ENCODE measurements at regions not wholly inside any gene's neighbourhood (a gene's known extent, or its start where the extent isn't known, plus 50 kb on each side); places are given as distances from the start of the nearest gene placed in this dataset.

DNA sequence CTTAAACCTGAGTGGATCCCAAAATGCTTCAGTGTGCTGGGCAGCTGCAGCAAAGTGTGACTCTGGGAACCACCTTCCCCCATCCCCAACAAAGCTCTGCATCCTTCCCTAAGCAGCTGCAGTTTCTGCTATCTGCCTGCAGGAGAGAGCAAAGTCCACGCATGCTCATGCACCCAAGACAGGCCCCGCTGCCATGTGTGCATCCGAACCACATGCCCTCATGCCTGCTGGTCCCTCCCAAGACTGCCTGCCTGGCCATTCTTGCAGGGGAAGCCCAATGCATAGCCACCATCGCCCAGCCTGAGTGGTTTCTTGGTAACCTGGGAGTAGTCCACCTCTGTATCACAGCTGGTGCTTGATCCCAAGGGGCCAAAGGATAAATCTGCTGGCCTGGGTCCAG, 94.3 kb upstream of the OLIG3 start:
- Mint-ChIP-seq H3K4me1 (ENCODE audit: unreplicated experiment) (no peaks in the 10 kb centered on the region), H3K4me3 (ENCODE audit: unreplicated experiment) (no peak overlapping the region), H3K36me3 (ENCODE audit: unreplicated experiment) (peaks cover 3% of the 10 kb centered on the region), H3K27me3 (ENCODE audit: unreplicated experiment) (peaks cover 16% of the 10 kb centered on the region), H3K27ac (ENCODE audit: unreplicated experiment) (no peak overlapping the region), H3K9me3 (ENCODE audit: unreplicated experiment) (peaks cover 22% of the 10 kb centered on the region)
- TF ChIP-seq, protein P1, sequence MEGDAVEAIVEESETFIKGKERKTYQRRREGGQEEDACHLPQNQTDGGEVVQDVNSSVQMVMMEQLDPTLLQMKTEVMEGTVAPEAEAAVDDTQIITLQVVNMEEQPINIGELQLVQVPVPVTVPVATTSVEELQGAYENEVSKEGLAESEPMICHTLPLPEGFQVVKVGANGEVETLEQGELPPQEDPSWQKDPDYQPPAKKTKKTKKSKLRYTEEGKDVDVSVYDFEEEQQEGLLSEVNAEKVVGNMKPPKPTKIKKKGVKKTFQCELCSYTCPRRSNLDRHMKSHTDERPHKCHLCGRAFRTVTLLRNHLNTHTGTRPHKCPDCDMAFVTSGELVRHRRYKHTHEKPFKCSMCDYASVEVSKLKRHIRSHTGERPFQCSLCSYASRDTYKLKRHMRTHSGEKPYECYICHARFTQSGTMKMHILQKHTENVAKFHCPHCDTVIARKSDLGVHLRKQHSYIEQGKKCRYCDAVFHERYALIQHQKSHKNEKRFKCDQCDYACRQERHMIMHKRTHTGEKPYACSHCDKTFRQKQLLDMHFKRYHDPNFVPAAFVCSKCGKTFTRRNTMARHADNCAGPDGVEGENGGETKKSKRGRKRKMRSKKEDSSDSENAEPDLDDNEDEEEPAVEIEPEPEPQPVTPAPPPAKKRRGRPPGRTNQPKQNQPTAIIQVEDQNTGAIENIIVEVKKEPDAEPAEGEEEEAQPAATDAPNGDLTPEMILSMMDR (IDR thresholded peaks at IDR 0.05): no peak
- DNase-seq (ENCODE audit: extremely low spot score, unreplicated experiment): no peak

DNA sequence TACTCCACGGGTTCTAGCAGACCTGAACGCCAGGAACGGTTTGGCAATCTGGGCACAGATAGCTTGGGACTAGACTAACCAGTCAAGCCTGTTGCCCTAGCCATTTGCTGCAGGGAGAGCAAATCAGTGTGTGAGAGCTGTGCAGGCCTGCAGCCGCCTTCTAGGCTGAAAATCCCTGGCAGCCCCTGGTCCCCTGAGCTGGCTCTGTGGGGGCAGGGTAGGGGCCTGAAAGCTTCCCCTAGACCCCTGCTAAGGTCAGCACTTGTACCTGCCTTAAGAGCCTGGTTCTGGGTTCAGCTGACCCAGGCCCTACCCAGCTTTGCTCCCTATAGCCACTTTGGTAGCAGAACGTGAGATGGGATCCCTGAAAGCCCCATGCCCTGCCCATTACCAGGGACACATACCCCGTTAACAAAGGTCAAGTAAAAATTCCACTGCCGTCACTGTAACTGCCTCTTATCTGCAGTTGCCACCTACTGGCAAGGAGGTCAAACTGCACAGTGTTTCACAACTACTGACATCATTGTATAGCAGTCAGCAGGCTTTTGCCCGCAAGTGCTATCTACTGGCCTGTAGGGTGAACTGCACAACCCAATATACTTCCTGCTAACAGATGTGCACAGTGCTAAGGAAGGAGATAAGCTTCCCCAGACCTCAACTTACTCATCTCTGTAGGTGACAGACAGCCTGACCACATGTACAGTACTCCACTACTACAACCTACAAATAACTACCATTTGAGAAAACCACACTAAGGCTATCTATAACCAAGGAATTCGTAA, 95.1 kb upstream of the OLIG3 start:
- peaks cover 3% of the 10 kb centered on the region for H3K36me3 Mint-ChIP-seq (ENCODE audit: unreplicated experiment)
- peaks cover 22% of the 10 kb centered on the region for H3K9me3 Mint-ChIP-seq (ENCODE audit: unreplicated experiment)
- H3K4me3 Mint-ChIP-seq (ENCODE audit: unreplicated experiment): no peak overlapping the region
- no peak overlapping the region for H3K27ac Mint-ChIP-seq (ENCODE audit: unreplicated experiment)
- no peaks in the 10 kb centered on the region for H3K4me1 Mint-ChIP-seq (ENCODE audit: unreplicated experiment)
- TF ChIP-seq, protein P1 (IDR thresholded peaks at IDR 0.05): peak; percentile 16
- no peak for DNase-seq (ENCODE audit: extremely low spot score, unreplicated experiment)
- peaks cover 16% of the 10 kb centered on the region for H3K27me3 Mint-ChIP-seq (ENCODE audit: unreplicated experiment)

DNA sequence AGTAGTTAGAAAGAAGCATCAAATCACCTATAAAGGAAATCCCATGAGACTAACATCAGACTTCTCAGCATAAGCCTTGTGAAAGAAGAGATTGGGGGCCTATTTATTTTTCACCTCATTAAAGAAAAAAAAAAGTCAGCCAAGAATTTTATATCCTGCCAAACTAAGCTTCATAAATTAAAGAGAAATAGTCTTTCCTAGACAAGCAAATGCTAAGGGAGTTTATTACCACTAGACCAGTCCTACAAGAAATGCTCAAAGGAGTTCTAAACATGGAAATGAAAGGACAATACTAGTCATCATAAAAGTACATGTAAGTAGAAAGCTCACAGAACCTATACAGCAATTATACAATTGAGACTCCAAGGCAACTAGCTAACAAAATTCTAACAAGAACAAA, 96.5 kb upstream of the OLIG3 start:
- Mint-ChIP-seq H3K4me3 (ENCODE audit: unreplicated experiment) (no peak overlapping the region), H3K4me1 (ENCODE audit: unreplicated experiment) (no peaks in the 10 kb centered on the region), H3K9me3 (ENCODE audit: unreplicated experiment) (peaks cover 21% of the 10 kb centered on the region), H3K36me3 (ENCODE audit: unreplicated experiment) (peaks cover 3% of the 10 kb centered on the region), H3K27me3 (ENCODE audit: unreplicated experiment) (peaks cover 21% of the 10 kb centered on the region), H3K27ac (ENCODE audit: unreplicated experiment) (no peak overlapping the region)
- TF ChIP-seq, protein P1 (IDR thresholded peaks at IDR 0.05): no peak
- DNase-seq (ENCODE audit: extremely low spot score, unreplicated experiment): no peak

DNA sequence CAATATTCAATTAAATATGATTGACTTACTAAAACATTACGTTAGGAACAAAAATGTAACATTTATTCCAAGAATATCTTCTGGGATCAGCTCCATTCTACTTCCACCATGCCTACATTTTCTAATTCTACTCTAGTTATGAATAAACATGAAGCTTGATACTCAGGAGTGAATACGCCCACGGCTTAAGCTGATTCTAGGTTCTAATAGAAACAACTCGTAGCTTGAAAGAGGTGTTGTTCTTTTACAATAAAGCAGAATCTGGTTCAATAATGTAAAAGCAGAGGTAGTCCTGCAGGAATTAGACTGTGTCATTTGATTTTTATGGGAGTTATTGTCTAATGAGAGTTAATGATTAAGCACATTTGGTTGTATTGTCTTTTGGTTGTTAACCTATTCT, 107.3 kb upstream of the OLIG3 start:
- peaks cover 43% of the 10 kb centered on the region for H3K27me3 Mint-ChIP-seq (ENCODE audit: unreplicated experiment)

More for the DNA sequence above, 107.3 kb upstream of the OLIG3 start:
- no peaks in the 10 kb centered on the region for H3K9me3 Mint-ChIP-seq (ENCODE audit: unreplicated experiment)
- no peaks in the 10 kb centered on the region for H3K36me3 Mint-ChIP-seq (ENCODE audit: unreplicated experiment)
- no peak overlapping the region for H3K27ac Mint-ChIP-seq (ENCODE audit: unreplicated experiment)
- no peak overlapping the region for H3K4me3 Mint-ChIP-seq (ENCODE audit: unreplicated experiment)
- DNase-seq (ENCODE audit: extremely low spot score, unreplicated experiment): no peak
- TF ChIP-seq, protein P1 (IDR thresholded peaks at IDR 0.05): no peak
- no peaks in the 10 kb centered on the region for H3K4me1 Mint-ChIP-seq (ENCODE audit: unreplicated experiment)

Measured in osteocyte (in vitro differentiated cells).